HG03196 (cell line): ENCODE measurements at regions not wholly inside any gene's neighbourhood (a gene's known extent, or its start where the extent isn't known, plus 50 kb on each side); places are given as distances from the start of the nearest gene placed in this dataset.

Source experiments
- ATAC-seq: cut with Tn5 transposase; IDR thresholded peaks from one replicate; pipeline ENCODE4 v1.9.1; 2021; ENCODE audit not compliant: unreplicated experiment

DNA sequence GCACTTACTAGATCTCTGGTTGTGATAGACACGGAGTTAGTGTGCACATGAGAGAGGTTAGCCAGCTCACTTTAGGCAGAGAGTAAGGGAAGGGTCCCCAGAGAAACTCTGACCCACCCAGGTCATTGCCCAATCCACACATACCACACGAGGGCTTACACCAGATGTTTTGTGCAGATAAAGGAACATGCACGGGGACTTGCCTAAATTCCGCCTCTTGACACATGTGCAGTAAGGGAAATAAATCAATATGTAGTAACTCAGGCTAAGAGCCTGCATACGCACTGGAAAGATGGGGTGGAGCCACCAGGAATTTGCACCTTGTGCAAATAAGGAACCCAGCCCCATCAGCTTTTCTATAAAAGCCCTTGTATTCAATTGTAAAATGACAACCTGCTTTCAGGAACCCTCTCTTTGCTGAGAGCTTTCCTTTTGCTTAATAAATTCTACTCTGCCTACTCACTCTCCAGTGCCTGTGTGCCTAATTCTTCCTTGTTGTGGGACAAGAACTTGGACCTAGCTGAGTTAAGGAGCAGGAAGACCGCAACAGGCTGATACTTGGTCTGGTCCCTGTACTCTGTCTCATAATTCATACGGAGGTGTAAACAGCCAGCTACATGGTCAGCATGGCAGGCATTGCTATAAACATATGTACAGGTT lies 120.2 kb downstream of the EMP1 start:
- no peak for ATAC-seq

DNA sequence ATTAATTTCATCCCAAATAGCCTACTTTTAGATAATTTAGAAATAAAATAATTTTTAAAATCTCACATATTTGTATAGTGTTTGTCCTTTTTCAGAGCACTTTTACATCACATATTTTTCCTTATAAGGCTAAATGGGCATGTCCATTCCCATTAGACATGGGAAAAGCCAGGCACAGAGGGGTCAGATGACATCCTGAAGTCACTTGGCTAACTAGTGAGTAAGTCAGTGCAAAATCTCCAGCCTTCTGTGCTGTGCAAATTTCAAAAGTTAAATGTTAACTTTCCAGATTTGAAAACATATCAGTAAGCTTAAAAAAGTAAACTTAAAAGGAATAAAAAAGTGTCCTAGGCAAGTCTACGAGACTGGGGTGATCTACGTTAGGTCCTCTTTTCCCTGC lies 117.4 kb downstream of the EMP1 start:
- no peak for ATAC-seq

DNA sequence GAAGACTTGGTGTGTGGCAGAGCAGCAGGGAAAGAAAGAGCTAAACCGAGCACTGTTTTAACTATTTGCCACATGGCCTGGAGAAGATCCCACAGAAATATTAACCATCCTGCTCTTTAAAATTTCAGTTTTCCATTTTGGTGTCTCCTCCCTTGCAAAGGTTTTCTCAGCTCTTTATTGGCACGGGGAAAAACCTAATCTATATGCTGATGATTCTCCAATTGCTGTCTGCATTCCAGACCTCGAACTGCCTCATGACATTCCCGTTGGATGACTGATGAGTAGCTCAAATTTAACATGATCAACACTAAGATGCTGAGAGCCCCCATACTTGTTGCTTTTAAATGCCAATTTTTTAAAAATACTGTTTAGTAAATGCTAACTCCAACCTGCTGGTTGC lies 115.0 kb downstream of the EMP1 start:
- no peak for ATAC-seq

DNA sequence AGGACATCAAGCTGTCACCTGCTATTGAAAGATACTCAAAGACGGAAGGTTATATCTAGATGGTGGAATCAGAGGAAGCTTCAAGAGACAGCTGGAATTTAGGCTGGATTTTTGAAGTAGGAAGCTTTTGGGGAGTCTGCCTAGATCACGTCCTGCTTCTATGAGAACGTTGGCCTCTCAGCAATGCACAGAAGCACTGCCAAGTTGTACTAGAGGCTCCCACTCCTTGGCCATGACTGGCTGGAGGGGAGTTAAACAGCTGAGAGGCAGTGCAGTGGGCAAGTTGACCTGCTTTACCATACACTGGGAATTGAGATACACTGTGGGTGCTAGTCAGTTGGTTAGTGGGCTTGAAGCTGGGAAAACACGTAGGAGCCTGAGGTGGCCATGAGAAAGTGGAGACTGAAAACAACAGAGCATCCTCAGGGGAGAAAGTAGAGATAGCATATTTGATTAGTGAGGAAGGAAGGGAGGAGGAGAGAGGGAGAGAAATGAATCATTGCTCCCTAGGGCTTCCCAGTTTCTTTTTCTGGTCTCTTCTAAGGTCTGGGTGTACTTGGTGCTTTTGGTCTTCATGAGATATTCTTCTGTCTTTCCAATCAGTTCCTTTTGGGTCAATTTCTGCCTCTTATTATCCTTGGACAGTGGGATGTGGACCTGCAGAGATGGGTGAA lies 110.8 kb downstream of the EMP1 start:
- ATAC-seq = no peak

DNA sequence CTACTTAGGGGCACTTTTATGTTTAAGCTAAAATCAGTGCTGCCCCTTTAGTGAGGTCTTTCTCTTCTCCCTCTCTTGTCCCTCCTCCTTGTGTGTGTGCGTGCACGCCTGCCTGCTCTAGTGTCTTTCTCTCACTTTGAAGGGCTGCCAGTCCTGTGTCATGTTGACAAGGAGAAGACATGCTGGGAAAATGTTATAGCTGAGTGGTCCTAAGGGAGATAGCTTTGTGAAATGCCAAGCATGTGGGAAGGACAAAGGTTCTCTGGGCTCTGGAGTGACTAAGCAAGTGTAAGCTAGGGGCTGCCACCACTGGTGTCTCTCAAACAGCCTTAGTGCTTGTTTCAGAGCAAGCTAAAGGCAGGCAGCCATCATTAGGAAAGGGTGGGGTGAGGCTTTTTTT lies 108.4 kb downstream of the EMP1 start:
- ATAC-seq = no peak

DNA sequence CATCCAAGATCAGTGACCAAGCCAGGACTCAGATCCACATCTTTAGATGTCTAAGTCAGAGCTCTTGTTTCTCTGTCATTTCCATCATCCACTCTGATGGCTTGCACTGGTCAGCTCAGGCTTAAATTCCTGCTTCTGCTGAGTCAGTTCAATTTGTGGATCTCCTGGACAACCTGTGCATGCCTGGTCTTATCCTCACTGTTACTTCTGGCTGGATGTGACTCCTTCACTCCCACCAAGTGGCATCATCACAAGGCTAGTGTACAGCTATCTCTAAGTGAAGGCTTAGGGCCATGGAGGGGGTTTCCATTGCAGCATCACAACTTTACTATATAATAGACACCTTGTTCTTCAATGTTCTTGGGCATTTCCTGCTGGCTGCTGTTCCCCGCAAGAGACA lies 102.9 kb downstream of the EMP1 start:
- ATAC-seq = no peak

DNA sequence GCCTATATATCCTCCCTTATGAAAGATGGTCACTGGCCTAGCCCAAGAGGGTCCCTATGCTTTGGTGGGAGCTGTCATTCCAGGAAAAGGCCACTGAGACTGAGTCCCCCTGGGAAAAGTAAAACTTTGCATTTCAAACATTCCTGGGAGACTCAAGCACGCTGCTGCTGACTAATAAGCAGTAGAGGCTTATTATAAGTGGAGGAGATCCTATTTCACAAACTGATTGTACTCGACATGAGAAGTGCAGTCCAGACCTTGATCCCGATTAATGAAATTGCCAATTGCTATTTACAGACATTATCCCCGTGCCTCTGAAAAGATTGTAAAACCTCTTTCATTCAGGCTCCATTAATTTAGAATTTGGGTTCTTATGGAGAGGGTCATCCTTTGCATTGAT lies 96.6 kb downstream of the EMP1 start:
- ATAC-seq = no peak

DNA sequence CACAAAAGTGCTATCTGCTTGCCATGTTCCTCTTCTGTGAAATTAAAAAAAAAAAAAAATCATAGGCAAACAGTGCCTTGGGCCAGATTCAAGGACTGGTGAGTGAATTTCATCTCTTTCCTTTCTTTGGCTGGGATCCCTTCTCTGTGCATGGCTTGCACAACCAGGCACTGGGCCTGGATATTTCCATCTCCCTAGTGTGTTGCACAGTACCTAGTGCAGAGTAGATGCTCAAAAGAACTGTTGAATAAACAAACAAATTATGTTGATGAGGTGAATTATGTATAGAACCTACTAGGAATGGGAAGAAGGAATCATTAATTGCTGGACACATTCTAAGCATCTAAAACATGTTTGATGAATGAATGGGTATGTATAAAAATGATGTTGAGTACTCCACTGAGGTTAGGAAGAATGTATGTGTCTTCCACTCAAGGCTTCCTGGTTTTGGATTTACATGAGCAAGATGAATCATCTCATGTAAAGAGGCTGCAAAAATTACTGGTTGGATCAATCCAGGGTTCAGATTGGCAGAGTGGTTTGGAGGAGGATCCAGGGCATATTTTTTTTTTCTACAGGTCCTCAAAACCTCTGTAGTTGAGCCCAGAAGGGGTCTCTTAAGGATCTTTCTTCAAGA lies 93.2 kb downstream of the EMP1 start:
- ATAC-seq = no peak

DNA sequence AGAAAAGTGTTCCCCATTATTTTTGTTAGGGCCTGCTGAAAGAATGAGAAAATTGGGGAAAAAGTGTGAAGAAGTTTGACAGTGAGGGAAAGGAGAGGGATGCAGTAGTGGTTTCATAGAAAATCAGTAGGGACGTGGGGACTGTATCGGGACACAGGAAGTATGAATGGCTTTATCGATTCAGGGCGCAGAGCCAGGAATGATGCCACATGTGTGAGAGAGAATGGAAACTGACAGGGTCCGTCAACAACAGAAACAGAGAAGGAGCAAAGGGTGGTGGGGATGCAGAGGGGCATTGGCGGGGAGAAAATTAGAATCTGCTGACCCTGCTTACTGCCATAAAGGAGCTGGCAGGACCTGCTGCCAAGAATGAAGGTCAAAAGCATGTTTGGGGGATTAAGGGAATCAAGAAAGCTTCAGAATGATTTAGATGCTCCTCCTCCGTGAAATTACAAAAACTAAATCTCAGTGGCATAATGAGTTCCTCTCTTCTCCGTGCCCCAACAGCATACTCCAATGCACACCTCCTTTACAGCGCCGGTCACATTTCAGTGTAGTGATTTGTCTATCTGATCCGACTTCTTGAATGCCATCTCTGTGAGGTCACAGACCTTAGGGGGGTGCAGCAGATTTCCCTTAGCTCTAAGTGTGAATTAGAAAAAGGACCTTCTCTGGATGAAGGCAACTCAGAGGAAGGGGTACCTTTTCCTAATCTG lies 92.6 kb downstream of the EMP1 start:
- no peak for ATAC-seq

DNA sequence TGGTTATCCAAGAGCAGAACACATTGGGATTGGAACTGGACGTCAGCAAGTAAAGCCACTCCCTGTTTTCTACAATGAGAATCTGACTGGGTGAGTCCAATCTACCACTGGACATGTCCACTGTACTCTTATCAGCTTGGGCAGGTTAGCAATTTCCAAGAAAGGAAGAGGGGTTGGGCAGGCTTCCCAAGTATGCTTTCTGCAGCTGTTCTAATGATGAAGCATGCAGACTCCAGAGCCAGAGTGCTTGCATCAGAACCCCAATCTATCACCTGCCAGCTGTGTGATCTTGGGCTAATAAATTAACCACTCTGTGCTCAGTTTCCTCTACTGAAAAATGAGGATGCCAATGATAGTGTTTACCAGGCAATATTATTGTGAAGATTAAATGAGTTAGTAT lies 92.0 kb downstream of the EMP1 start:
- no peak for ATAC-seq

DNA sequence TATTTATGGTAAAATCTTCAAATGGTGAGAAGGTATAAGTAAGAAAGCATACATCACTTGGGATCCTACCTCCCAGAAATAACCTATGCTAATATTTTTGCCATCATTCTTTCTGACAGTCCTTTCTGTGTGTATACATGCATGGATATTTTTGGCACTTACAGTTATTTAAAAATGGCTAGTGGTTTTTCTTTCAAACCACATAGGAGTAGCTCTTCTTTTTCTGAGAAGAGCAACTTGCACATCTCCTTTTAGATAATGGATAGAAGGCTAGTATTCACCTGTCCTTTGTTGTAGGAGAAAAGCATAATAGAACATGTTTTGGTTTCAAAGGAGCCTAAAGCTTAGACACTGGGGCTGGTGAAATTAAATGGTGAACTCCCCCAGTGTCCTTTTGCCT lies 87.3 kb downstream of the EMP1 start:
- no peak for ATAC-seq

DNA sequence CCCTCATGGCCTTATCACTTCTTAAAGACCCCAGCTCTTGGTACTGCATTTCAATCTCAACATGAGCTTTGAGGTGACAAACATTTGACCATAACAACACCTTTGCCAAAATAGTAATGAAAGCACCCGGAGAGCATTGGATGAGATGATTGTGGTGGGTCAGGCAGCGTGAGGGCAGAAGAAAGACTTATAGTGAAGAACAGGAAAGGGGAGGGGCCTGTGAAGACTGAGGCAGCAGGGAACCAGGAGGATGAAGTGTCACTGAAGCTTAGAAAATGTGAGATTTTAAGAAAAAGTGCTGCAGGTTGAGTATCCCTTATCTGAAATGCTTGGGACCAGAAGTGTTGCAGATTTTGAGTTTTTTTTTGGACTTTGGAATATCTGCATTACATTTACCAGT lies 86.3 kb downstream of the EMP1 start:
- no peak for ATAC-seq

DNA sequence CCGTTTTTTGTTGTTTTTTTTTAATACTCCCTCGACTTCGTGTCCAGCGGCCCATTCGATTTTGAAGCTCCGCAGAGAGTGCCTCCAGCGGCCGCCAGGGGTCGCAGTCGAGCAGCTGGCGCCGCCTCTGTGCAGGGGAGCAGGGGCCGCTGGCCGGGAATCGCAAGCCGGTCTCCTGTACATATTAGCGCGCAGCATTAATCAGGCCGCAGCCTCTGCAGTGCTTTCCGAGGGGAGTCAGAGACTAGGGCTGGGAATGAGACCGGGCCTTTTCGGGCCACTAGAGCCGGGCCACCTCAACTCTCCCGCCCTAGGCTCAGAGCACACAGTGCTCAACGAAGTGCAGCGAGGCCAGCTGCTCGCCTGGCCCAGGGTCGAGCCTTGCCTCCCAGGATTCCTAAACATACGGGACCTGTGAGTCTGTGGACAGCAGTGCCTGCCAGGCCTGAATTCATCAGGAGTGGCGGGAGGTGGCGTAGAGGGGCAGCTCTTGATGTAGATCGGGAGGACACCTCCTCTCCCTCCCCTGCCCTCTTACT lies 81.8 kb downstream of the EMP1 start:
- peak; percentile 75 for ATAC-seq

DNA sequence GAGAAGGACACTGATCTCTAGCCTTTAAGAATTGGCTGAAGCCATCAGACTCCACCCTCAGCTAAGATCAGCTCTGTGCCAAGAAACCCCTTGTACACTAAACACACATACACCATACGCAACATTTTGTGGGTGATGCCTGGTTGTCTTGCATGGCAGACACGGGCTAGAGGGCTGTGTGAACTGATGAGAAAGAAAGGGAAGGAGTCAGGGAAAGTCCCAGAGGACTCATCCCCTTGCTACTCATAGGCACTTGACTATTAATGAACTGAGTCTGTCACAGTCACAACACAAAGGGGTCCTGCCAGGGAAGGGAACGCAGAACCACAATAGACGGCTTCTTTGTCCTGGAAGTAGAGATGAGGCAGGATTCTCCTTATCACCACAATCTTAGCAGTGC lies 80.8 kb downstream of the EMP1 start:
- no peak for ATAC-seq

DNA sequence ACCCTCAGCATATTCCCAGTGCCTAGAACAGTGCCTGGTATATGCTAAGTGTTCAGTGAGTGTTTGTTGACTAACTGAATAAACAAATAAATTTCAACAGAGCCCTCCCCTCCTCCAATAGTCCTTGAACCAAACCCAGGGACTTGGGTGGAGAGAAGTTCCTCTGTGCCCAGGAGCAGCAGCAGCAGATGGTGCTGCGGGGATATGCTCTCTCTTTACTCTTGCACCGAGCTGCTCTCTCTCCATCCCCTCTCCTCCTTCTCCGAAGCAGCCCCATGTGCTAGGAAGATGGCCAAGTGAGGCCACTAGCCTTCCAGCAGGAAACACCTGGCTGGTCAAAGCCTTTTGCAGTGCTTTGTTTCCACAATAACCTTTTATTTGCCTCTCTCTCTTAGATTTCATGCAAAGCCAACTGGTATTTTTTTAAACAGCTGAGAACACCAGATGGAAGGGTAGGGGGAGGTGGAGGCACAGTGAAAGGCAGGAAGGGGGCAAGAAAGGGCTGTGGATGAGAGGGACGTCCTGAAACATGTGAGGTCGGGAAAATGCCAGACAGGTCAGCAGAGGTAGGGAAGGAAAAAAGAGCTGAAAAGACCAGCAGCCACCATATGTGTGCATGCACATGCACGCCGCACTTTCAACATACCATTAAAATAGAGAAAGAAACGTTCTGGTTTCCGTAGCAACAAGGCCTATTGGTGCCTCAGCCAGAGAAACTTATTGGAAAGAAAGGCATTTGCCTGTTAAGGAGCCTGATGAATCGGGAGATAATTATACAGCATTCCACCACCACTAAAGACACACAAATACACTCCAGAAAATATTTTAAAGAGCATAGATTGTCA lies 78.9 kb downstream of the EMP1 start:
- ATAC-seq = no peak

DNA sequence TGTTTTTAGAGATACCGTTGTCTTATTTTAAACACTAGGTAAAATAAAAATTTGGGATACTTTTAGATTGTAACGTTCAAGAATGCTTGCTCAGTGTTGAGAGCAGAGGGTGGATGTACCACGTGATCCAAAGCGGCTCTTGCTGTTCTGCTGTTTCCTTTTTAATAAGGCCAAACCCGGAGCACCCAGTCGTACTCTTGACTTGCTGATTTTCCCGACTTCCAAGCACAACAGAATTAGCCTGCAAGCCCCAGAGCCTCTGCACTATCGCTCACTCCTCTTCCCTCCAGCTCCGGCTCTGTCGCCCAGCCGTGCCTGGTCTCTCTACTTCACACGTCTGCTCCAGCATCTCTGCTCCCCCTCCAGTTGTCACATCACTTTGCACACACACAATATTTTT lies 77.3 kb downstream of the EMP1 start:
- ATAC-seq = no peak

DNA sequence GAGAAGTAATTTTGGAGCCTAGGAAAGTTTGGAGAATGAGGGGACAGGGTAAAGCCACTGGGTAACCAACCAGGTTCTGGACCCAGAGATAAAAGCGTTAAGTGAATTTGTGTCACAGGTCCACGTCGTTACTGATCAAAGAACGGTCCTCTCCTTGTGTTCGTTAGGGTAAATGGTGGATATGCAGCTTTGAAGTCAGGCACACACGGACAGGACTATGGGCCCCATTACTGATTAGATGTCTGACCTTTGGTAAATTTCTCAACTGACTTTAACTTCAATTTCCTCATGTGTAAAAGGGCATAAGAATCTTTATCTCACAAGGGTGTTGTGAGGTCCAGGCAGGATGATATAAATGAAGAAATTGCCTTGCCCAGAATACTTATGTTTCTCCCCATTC lies 76.6 kb downstream of the EMP1 start:
- ATAC-seq = no peak

DNA sequence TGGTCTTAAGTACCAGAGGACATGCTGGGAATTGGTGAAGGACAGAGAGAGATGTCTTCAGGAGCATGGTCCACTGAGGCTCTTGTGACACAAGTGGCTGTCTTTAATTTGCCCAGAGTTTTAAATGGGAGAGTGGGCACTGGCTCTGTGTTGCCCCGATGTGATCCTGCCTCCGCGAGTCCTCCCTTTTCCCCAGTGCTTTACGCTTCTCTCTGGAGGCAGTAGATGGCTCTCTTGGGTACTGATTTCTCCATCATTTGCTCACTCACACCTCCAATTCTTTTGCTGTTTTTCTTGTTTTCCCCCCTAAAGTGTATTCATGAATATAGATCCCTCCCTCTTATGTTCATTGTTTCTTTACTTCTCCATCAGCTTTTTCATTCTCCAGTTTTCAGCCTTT lies 74.3 kb downstream of the EMP1 start:
- ATAC-seq = no peak
